ENCODE measurements at regions not wholly inside any gene's neighbourhood (a gene's known extent, or its start where the extent isn't known, plus 50 kb on each side); places are given as distances from the start of the nearest gene placed in this dataset.

DNA sequence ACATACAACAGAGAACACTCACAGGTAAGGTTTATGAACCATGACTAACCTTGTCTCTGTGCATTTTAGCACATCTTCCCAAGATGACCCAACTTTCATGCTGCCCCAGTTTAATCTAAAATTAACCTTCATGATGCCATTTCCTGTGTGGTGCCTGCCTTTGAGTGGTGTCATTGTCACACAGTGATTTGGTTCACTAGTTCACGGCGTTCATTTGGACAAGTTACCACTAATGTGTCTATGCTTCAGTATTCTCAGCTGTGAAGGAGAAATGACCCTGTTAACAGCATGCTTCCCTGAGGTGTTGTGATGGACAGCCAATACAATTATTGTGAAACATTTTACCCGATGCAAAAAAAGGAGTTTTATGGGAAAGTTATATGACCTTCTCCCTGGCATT, 693.1 kb downstream of the RWDD3 start:
- WGBS, 2 donors, result 84 to 86% methylated on average over 3 of the region's 3 CpGs
- H3K27ac ChIP-seq (ENCODE audit: low read depth in 2 of 2, low read length in 1 of 2), result no peak overlapping the region
- H3K4me3 ChIP-seq (ENCODE audit: low read depth in 1 of 2, low read length in 2 of 2), result no peak overlapping the region
- H3K4me1 ChIP-seq (ENCODE audit: control insufficient read depth in 2 of 2, insufficient read depth in 2 of 2, low read length in 1 of 2), result no peaks in the 10 kb centered on the region
- H3K9me3 ChIP-seq (ENCODE audit: control insufficient read depth in 2 of 2, insufficient read depth in 1 of 2, low read depth in 1 of 2, low read length in 1 of 2), result no peaks in the 10 kb centered on the region
- H3K27me3 ChIP-seq (ENCODE audit: control insufficient read depth in 1 of 2, insufficient read depth in 2 of 2, low read length in 2 of 2), result no peaks in the 10 kb centered on the region
- no peaks in the 10 kb centered on the region for H3K36me3 ChIP-seq (ENCODE audit: control insufficient read depth in 2 of 2, insufficient read depth in 2 of 2, low read length in 1 of 2)

DNA sequence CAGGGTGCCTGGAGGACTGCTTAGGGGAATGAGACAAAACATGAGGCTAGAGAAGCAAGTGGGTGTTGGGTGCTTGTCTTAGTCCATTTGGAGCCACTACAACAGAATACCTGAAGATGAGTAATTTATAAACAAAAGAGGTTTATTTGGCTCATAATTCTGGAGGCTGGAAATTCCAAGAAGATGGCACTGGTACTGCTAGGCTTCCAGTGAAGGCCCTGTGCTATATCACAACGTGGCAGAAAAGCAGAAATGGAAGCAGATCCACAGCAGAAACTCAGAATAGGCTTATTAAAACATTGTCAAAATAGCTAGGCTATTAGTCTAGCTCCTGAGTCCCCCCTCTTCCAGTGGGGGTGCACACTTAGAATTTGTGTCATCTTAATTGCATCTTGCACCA, 701.7 kb downstream of the RWDD3 start:
- WGBS, 2 donors, result 33 to 61% methylated on average over 1 of the region's 1 CpG
- no peaks in the 10 kb centered on the region for H3K36me3 ChIP-seq (ENCODE audit: control insufficient read depth in 2 of 2, insufficient read depth in 2 of 2, low read length in 1 of 2)

DNA sequence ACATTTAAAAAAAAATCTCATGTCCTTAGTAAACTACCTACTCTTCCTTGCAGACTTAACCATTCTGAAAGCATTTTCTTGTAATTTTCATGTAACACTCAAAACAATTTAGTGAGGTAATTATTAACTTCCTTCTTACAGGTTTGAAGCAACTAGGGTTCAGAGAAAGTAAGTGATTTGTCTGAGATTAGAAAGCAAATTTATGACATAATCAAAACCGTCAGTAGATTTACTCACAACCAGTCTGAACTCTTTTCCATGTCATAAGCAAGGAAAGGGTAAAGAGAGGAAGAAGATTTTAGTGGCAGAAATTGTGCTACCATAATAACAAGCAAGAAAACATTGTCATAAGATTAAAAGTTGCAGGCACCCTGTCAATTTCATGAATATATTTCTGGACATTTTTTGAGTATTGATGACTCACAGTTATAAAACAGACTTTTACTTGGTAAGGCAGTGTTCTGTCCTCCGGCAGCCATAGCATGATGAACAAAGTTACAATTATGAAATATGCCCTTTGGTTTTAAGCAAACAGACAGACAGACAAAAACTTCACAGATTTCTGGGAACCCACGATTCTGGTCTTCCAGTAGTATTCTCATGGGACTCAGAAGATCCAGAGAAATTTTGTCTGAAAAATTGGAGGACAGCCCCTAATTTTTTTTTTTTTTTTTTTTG, 707.2 kb downstream of the RWDD3 start:
- Histone ChIP-seq H3K4me3 (ENCODE audit: low read depth in 1 of 2, low read length in 2 of 2) (no peak overlapping the region), H3K4me1 (ENCODE audit: control insufficient read depth in 2 of 2, insufficient read depth in 2 of 2, low read length in 1 of 2) (no peaks in the 10 kb centered on the region), H3K9me3 (ENCODE audit: control insufficient read depth in 2 of 2, insufficient read depth in 1 of 2, low read depth in 1 of 2, low read length in 1 of 2) (no peaks in the 10 kb centered on the region), H3K27me3 (ENCODE audit: control insufficient read depth in 1 of 2, insufficient read depth in 2 of 2, low read length in 2 of 2) (no peaks in the 10 kb centered on the region), H3K27ac (ENCODE audit: low read depth in 2 of 2, low read length in 1 of 2) (no peak overlapping the region), H3K36me3 (ENCODE audit: control insufficient read depth in 2 of 2, insufficient read depth in 2 of 2, low read length in 1 of 2) (no peaks in the 10 kb centered on the region)
- WGBS, 2 donors, result 57 to 65% methylated on average over 3 of the region's 3 CpGs

More for the DNA sequence above, 701.7 kb downstream of the RWDD3 start:
- Histone ChIP-seq H3K9me3 (ENCODE audit: control insufficient read depth in 2 of 2, insufficient read depth in 1 of 2, low read depth in 1 of 2, low read length in 1 of 2) (no peaks in the 10 kb centered on the region), H3K4me1 (ENCODE audit: control insufficient read depth in 2 of 2, insufficient read depth in 2 of 2, low read length in 1 of 2) (no peaks in the 10 kb centered on the region), H3K27me3 (ENCODE audit: control insufficient read depth in 1 of 2, insufficient read depth in 2 of 2, low read length in 2 of 2) (no peaks in the 10 kb centered on the region), H3K27ac (ENCODE audit: low read depth in 2 of 2, low read length in 1 of 2) (no peak overlapping the region), H3K4me3 (ENCODE audit: low read depth in 1 of 2, low read length in 2 of 2) (no peak overlapping the region)

DNA sequence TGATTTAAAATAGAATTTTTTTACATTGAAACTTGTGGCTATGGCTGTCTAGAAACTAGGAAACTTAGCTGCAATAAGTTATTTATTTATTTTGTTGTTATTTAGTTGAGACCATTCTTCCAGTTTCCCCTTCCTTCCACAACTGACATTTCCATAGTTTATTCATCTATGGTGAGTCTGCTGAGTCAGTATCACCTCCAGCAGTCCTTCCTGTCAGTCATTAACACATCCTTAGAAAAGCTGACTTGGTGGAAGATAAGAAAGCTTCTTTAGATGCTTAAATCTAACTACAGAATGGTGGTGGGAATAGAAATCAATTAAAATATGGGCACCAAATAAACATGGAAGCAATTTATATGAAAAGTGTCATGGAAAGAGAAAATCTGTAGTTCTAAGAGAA, 714.0 kb downstream of the RWDD3 start:
- H3K27me3 ChIP-seq (ENCODE audit: control insufficient read depth in 1 of 2, insufficient read depth in 2 of 2, low read length in 2 of 2), result no peaks in the 10 kb centered on the region
- H3K36me3 ChIP-seq (ENCODE audit: control insufficient read depth in 2 of 2, insufficient read depth in 2 of 2, low read length in 1 of 2), result no peaks in the 10 kb centered on the region
- no peaks in the 10 kb centered on the region for H3K9me3 ChIP-seq (ENCODE audit: control insufficient read depth in 2 of 2, insufficient read depth in 1 of 2, low read depth in 1 of 2, low read length in 1 of 2)
- no peak overlapping the region for H3K27ac ChIP-seq (ENCODE audit: low read depth in 2 of 2, low read length in 1 of 2)
- no peak overlapping the region for H3K4me3 ChIP-seq (ENCODE audit: low read depth in 1 of 2, low read length in 2 of 2)
- H3K4me1 ChIP-seq (ENCODE audit: control insufficient read depth in 2 of 2, insufficient read depth in 2 of 2, low read length in 1 of 2), result no peaks in the 10 kb centered on the region

DNA sequence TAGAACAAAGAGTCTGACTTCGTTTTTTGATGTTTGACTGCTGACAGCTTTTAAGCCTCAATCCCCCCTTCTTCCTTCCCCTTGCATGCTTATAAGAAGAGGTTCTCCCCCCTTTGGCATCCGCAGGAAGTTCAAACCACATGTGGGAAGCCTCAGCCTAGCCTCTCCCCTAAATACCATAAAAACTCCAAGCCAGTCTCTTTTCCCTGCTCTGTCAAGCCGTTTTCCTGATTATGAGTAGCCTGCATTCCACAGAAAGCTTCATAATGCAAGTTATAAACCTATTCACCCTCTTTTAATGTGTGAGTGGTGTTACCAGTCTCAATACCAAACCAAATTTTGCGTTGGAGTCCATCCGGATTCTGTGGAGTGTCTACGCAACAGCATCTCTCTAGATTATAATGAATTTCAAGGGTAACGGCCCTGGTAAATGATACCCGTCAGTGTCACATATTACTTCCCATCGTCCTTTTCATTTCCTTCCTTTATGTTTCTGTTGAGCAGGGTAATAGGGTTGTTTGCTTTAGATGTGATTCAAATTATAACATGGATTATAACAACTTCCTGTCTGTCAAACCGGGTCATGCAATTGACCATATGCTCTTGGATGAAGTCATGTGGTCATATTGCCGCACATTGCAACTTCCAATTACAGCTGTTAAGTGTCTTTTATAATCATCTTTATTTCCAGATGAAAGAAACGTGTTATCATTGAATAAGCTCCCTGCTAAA, 717.5 kb downstream of the RWDD3 start:
- 62 to 64% methylated on average over 12 of the region's 12 CpGs for WGBS, 2 donors
- Histone ChIP-seq H3K4me3 (ENCODE audit: low read depth in 1 of 2, low read length in 2 of 2) (no peak overlapping the region), H3K27ac (ENCODE audit: low read depth in 2 of 2, low read length in 1 of 2) (no peak overlapping the region), H3K4me1 (ENCODE audit: control insufficient read depth in 2 of 2, insufficient read depth in 2 of 2, low read length in 1 of 2) (no peaks in the 10 kb centered on the region), H3K36me3 (ENCODE audit: control insufficient read depth in 2 of 2, insufficient read depth in 2 of 2, low read length in 1 of 2) (no peaks in the 10 kb centered on the region), H3K9me3 (ENCODE audit: control insufficient read depth in 2 of 2, insufficient read depth in 1 of 2, low read depth in 1 of 2, low read length in 1 of 2) (no peaks in the 10 kb centered on the region), H3K27me3 (ENCODE audit: control insufficient read depth in 1 of 2, insufficient read depth in 2 of 2, low read length in 2 of 2) (no peaks in the 10 kb centered on the region)

DNA sequence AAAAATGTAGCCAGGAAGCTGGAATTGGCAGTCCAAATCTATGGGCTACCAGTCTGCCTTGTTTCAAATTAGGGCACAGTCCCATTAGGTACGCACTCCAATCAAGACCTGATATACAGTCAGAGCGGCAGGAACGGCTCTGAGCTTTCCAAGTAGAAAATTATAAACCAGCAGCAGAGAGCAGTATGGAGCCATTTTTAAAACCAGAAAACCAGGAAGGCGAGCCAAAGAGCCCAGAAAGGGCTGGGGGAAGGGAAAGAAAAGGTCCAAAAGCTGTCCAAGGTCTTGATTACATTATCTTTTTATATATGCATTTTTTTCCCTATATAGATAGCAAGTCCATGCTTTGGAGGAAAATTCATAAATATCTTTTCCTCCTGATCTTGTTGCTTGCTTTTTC, 719.0 kb downstream of the RWDD3 start:
- Histone ChIP-seq H3K4me3 (ENCODE audit: low read depth in 1 of 2, low read length in 2 of 2) (no peak overlapping the region), H3K27ac (ENCODE audit: low read depth in 2 of 2, low read length in 1 of 2) (no peak overlapping the region), H3K36me3 (ENCODE audit: control insufficient read depth in 2 of 2, insufficient read depth in 2 of 2, low read length in 1 of 2) (no peaks in the 10 kb centered on the region), H3K27me3 (ENCODE audit: control insufficient read depth in 1 of 2, insufficient read depth in 2 of 2, low read length in 2 of 2) (no peaks in the 10 kb centered on the region), H3K9me3 (ENCODE audit: control insufficient read depth in 2 of 2, insufficient read depth in 1 of 2, low read depth in 1 of 2, low read length in 1 of 2) (no peaks in the 10 kb centered on the region), H3K4me1 (ENCODE audit: control insufficient read depth in 2 of 2, insufficient read depth in 2 of 2, low read length in 1 of 2) (no peaks in the 10 kb centered on the region)
- WGBS, 2 donors, result 12 to 14% methylated on average over 4 of the region's 4 CpGs

DNA sequence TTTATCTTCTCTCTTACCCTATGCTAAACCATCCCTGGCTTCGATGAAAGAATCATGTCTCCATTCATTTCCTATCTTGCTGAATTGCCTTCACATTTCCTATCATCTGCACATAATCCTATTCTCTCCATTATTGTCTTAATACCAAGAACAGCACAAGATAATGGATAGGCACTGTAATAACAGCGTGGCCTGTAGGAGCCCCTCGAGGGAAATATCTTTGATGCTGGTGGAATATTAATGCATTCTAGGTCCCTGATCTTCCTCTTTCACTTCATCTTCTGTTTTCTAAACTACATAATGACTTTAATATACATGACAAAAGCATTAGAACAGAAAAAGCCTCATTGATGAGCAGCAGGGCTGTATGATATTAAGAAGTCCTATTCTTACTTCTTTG, 720.6 kb downstream of the RWDD3 start:
- Histone ChIP-seq H3K27ac (ENCODE audit: low read depth in 2 of 2, low read length in 1 of 2) (no peak overlapping the region), H3K36me3 (ENCODE audit: control insufficient read depth in 2 of 2, insufficient read depth in 2 of 2, low read length in 1 of 2) (no peaks in the 10 kb centered on the region), H3K4me3 (ENCODE audit: low read depth in 1 of 2, low read length in 2 of 2) (no peak overlapping the region), H3K27me3 (ENCODE audit: control insufficient read depth in 1 of 2, insufficient read depth in 2 of 2, low read length in 2 of 2) (no peaks in the 10 kb centered on the region), H3K4me1 (ENCODE audit: control insufficient read depth in 2 of 2, insufficient read depth in 2 of 2, low read length in 1 of 2) (no peaks in the 10 kb centered on the region), H3K9me3 (ENCODE audit: control insufficient read depth in 2 of 2, insufficient read depth in 1 of 2, low read depth in 1 of 2, low read length in 1 of 2) (no peaks in the 10 kb centered on the region)
- WGBS, 2 donors, result 82 to 89% methylated on average over 3 of the region's 3 CpGs

DNA sequence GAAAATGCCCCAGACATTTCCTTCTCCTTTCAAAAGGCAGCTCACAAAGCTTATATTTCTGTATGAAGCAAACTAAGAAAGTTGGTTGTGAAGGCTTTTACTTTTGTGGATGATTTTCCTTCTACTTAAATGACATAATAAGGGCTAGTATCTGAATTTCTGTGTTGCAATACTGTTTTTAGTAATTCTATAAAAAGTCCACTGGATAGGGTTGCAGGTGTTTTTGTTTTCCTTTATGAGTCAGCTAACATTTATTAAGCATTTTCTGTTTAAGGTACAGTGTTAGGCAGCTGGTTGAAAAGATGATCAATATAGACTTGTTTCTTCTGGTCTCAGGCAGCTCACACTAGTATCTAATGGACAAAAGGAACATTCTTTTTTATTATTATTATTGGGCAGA, 722.2 kb downstream of the RWDD3 start:
- Histone ChIP-seq H3K27me3 (ENCODE audit: control insufficient read depth in 1 of 2, insufficient read depth in 2 of 2, low read length in 2 of 2) (no peaks in the 10 kb centered on the region), H3K9me3 (ENCODE audit: control insufficient read depth in 2 of 2, insufficient read depth in 1 of 2, low read depth in 1 of 2, low read length in 1 of 2) (no peaks in the 10 kb centered on the region), H3K27ac (ENCODE audit: low read depth in 2 of 2, low read length in 1 of 2) (no peak overlapping the region), H3K4me1 (ENCODE audit: control insufficient read depth in 2 of 2, insufficient read depth in 2 of 2, low read length in 1 of 2) (no peaks in the 10 kb centered on the region), H3K36me3 (ENCODE audit: control insufficient read depth in 2 of 2, insufficient read depth in 2 of 2, low read length in 1 of 2) (no peaks in the 10 kb centered on the region), H3K4me3 (ENCODE audit: low read depth in 1 of 2, low read length in 2 of 2) (no peak overlapping the region)

DNA sequence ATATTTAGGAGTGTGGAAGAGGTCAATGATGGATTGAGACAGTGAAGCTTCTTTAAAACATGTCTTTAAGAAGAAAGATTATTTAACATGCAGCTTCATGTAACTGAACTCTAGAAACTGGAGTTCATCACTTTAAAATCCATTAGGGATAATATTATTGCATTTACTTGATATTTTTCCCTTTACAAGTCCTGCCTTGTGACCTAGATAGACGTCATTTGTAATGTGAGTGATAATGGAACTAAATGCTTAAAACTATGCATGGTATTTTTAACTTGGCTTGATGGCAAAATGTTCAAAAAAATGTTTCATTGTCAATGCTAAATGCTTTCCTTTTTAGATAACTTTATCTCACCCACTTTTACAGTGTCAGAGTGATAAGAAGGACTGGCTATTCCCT, 723.7 kb downstream of the RWDD3 start:
- 16% methylated on average over 1 of the region's 1 CpG for WGBS, 2 donors
- no peaks in the 10 kb centered on the region for H3K27me3 ChIP-seq (ENCODE audit: control insufficient read depth in 1 of 2, insufficient read depth in 2 of 2, low read length in 2 of 2)
- H3K4me3 ChIP-seq (ENCODE audit: low read depth in 1 of 2, low read length in 2 of 2), result no peak overlapping the region
- H3K27ac ChIP-seq (ENCODE audit: low read depth in 2 of 2, low read length in 1 of 2), result no peak overlapping the region
- H3K4me1 ChIP-seq (ENCODE audit: control insufficient read depth in 2 of 2, insufficient read depth in 2 of 2, low read length in 1 of 2), result no peaks in the 10 kb centered on the region
- H3K9me3 ChIP-seq (ENCODE audit: control insufficient read depth in 2 of 2, insufficient read depth in 1 of 2, low read depth in 1 of 2, low read length in 1 of 2), result no peaks in the 10 kb centered on the region
- no peaks in the 10 kb centered on the region for H3K36me3 ChIP-seq (ENCODE audit: control insufficient read depth in 2 of 2, insufficient read depth in 2 of 2, low read length in 1 of 2)

DNA sequence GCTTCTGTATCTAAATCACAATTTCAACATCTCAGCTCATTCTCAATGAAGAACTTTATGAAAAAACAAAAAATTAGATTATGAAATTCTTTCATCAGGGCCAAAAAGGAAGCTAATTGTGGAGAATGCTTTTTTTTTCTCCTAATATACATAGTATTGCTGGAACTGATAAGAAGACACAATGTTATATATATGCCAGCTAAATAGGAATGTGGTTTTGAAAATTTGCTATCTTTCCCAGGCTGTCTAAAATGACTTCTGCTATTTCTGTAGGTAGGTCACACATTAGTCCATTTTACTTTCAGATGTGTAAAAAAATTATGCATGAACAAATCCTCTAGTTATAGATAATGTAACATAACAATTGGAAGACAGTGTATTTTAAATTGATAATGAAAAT, 732.9 kb downstream of the RWDD3 start:
- H3K27ac ChIP-seq (ENCODE audit: low read depth in 2 of 2, low read length in 1 of 2), result no peak overlapping the region
- H3K27me3 ChIP-seq (ENCODE audit: control insufficient read depth in 1 of 2, insufficient read depth in 2 of 2, low read length in 2 of 2), result no peaks in the 10 kb centered on the region
- H3K4me1 ChIP-seq (ENCODE audit: control insufficient read depth in 2 of 2, insufficient read depth in 2 of 2, low read length in 1 of 2), result no peaks in the 10 kb centered on the region
- no peak overlapping the region for H3K4me3 ChIP-seq (ENCODE audit: low read depth in 1 of 2, low read length in 2 of 2)
- no peaks in the 10 kb centered on the region for H3K36me3 ChIP-seq (ENCODE audit: control insufficient read depth in 2 of 2, insufficient read depth in 2 of 2, low read length in 1 of 2)
- H3K9me3 ChIP-seq (ENCODE audit: control insufficient read depth in 2 of 2, insufficient read depth in 1 of 2, low read depth in 1 of 2, low read length in 1 of 2), result no peaks in the 10 kb centered on the region

All from esophagus (tissue), 2 donors.